ENCODE measurements at regions not wholly inside any gene's neighbourhood (a gene's known extent, or its start where the extent isn't known, plus 50 kb on each side); places are given as distances from the start of the nearest gene placed in this dataset.

- H3K36me3 ChIP-seq (ENCODE audit: control insufficient read depth, low read length): no peaks in the 10 kb centered on the region
- no peak overlapping the region for H3K4me3 ChIP-seq (ENCODE audit: low read length)
- no peak overlapping the region for H3K4me2 ChIP-seq (ENCODE audit: low read length)
- TF ChIP-seq EZH2phosphoT487 (IDR thresholded peaks at IDR 0.05; ENCODE audit: borderline replicate concordance, low read length): no peak
- no peak for TF ChIP-seq CTCF (IDR thresholded peaks at IDR 0.05; ENCODE audit: low read depth, low read length, poor library complexity, severe bottlenecking)
- no peaks in the 10 kb centered on the region for H4K20me1 ChIP-seq (ENCODE audit: control insufficient read depth, insufficient read depth, low read depth, low read length)
- H3K4me1 ChIP-seq (ENCODE audit: control insufficient read depth, low read length): no peaks in the 10 kb centered on the region
- H3K9me2 ChIP-seq (replicated peaks; ENCODE audit: control insufficient read depth, low read length): no peaks in the 10 kb centered on the region
- no peaks in the 10 kb centered on the region for H3K9me3 ChIP-seq (ENCODE audit: control insufficient read depth, insufficient read depth, low read length)
- no peaks in the 10 kb centered on the region; the same call in 1 of the 2 replicates for H3K27me3 ChIP-seq (ENCODE audit: control insufficient read depth, low read length)
- H3F3A ChIP-seq (ENCODE audit: control insufficient read depth, insufficient read depth): no peaks in the 10 kb centered on the region
- no peak overlapping the region for H3K27ac ChIP-seq (ENCODE audit: low read depth, low read length)
- no peaks in the 10 kb centered on the region for H3K79me2 ChIP-seq (ENCODE audit: control insufficient read depth, low read length)
These were observed 122.0 kb downstream of the SPP2 start for GRCh38 chr2:234172532-234172931.

DNA sequence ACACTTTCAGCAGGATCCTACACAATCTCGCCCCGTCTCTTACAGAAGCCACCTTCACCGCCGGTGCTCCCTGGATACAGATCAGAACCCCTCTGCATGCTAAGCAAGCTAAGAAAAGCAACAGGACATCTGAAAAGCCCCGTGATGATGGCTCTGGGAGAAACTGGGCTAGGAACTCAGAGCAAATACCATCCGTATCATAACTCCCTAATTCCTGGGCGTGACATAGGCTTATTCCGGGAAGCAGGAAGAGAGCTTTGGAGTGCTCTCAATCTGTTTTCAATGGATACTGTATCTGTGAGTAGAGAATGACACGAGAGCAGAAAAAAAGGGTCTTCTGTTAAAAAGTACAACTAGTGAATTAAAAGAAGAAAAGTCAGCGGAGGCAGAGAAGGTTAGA, 121.6 kb downstream of the SPP2 start:
- Histone ChIP-seq H4K20me1 (ENCODE audit: control insufficient read depth, insufficient read depth, low read depth, low read length) (no peaks in the 10 kb centered on the region), H3K4me2 (ENCODE audit: low read length) (no peak overlapping the region), H3K79me2 (ENCODE audit: control insufficient read depth, low read length) (no peaks in the 10 kb centered on the region), H3K4me1 (ENCODE audit: control insufficient read depth, low read length) (no peaks in the 10 kb centered on the region), H3K9me3 (ENCODE audit: control insufficient read depth, insufficient read depth, low read length) (no peaks in the 10 kb centered on the region), H3K36me3 (ENCODE audit: control insufficient read depth, low read length) (no peaks in the 10 kb centered on the region), H3K27ac (ENCODE audit: low read depth, low read length) (no peak overlapping the region), H3F3A (ENCODE audit: control insufficient read depth, insufficient read depth) (no peaks in the 10 kb centered on the region), H3K4me3 (ENCODE audit: low read length) (no peak overlapping the region), H3K9me2 (replicated peaks; ENCODE audit: control insufficient read depth, low read length) (no peaks in the 10 kb centered on the region), H3K27me3 (ENCODE audit: control insufficient read depth, low read length) (no peaks in the 10 kb centered on the region; the same call in 1 of the 2 replicates)
- TF ChIP-seq CTCF (IDR thresholded peaks at IDR 0.05; ENCODE audit: low read depth, low read length, poor library complexity, severe bottlenecking) (no peak), EZH2phosphoT487 (IDR thresholded peaks at IDR 0.05; ENCODE audit: borderline replicate concordance, low read length) (no peak)

DNA sequence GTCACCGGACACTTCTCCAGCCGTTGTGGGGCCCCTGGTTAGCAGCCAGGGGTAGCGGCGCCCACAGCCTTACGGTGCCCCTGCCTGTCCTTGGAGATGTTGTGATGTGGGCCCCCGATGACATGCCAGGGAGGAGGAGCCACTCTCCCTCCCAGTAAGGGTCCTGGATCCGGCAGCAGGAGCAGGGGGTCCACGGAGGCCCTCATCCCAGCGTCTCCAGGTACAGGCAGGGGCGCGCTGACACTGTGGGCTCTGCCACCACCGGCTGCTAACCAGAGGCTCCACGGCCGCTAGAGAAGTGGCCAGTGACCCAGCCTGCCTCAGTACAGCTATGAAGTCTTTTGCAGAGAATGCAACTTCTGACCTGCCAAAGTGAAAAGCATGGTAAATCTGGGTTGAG, 121.2 kb downstream of the SPP2 start:
- Histone ChIP-seq H3K4me2 (ENCODE audit: low read length) (no peak overlapping the region), H3K9me2 (replicated peaks; ENCODE audit: control insufficient read depth, low read length) (no peaks in the 10 kb centered on the region), H3K27ac (ENCODE audit: low read depth, low read length) (no peak overlapping the region), H3K27me3 (ENCODE audit: control insufficient read depth, low read length) (no peaks in the 10 kb centered on the region; the same call in 1 of the 2 replicates), H4K20me1 (ENCODE audit: control insufficient read depth, insufficient read depth, low read depth, low read length) (no peaks in the 10 kb centered on the region), H3K9me3 (ENCODE audit: control insufficient read depth, insufficient read depth, low read length) (no peaks in the 10 kb centered on the region), H3F3A (ENCODE audit: control insufficient read depth, insufficient read depth) (no peaks in the 10 kb centered on the region), H3K4me3 (ENCODE audit: low read length) (no peak overlapping the region), H3K79me2 (ENCODE audit: control insufficient read depth, low read length) (no peaks in the 10 kb centered on the region), H3K36me3 (ENCODE audit: control insufficient read depth, low read length) (no peaks in the 10 kb centered on the region), H3K4me1 (ENCODE audit: control insufficient read depth, low read length) (no peaks in the 10 kb centered on the region)
- TF ChIP-seq CTCF (IDR thresholded peaks at IDR 0.05; ENCODE audit: low read depth, low read length, poor library complexity, severe bottlenecking): no peak
- no peak for TF ChIP-seq EZH2phosphoT487 (IDR thresholded peaks at IDR 0.05; ENCODE audit: borderline replicate concordance, low read length)
